SK-N-MC (cell line): ENCODE measurements at regions not wholly inside any gene's neighbourhood (a gene's known extent, or its start where the extent isn't known, plus 50 kb on each side); places are given as distances from the start of the nearest gene placed in this dataset.

ENCODE experiments used
- EZH2 ChIP-seq: fragments of 200-600 bp; sonication (generic); IDR thresholded peaks from one replicate; pipeline ENCODE4 v1.6.1; 2017; ENCODE audit warnings: antibody characterized with exemption
- FOXP2 ChIP-seq: optimal IDR thresholded peaks from 2 replicates; pipeline ENCODE3; 2011; ENCODE audit warnings: mild to moderate bottlenecking, moderate library complexity; ENCODE audit not compliant: insufficient read depth; ENCODE audit errors: extremely low read length, control extremely low read depth
- POLR2AphosphoS5 ChIP-seq: IDR thresholded peaks from 2 replicates; pipeline ENCODE4 v1.6.1; 2012; ENCODE audit warnings: mild to moderate bottlenecking, low read depth, low read length, borderline replicate concordance

GRCh38 chr10:10508211-10508610, 509.5 kb upstream of the CELF2 start:
- TF ChIP-seq POLR2AphosphoS5 = no peak
- TF ChIP-seq EZH2 = no peak
- no peak for TF ChIP-seq FOXP2
